Gastroesophageal sphincter (tissue), 3 donors: ENCODE measurements at regions not wholly inside any gene's neighbourhood (a gene's known extent, or its start where the extent isn't known, plus 50 kb on each side); places are given as distances from the start of the nearest gene placed in this dataset.

ENCODE experiments used
- CTCF ChIP-seq, 4 experiments: fragments of 200-600 bp in 2 of 4; fragments of 450-650 bp in 2 of 4; sonication (generic) in 1 of 4; IDR thresholded peaks; one replicate each; pipeline ENCODE4 v1.5.1; 2017 to 2019; ENCODE audit warnings: antibody characterized with exemption in 4 of 4, mild to moderate bottlenecking in 2 of 4, moderate library complexity in 2 of 4
- EP300 ChIP-seq: sonication (generic); formaldehyde crosslinking; IDR thresholded peaks from one replicate; pipeline ENCODE4 v1.6.1; 2017; ENCODE audit warnings: antibody characterized with exemption, mild to moderate bottlenecking
- POLR2A ChIP-seq, 2 donors: fragments of 450-650 bp; IDR thresholded peaks; one replicate each; pipeline ENCODE4 v1.6.1; 2017; ENCODE audit warnings: antibody characterized with exemption in 2 of 2, mild to moderate bottlenecking in 2 of 2, moderate library complexity in 1 of 2
- POLR2AphosphoS5 ChIP-seq: sonication (generic); formaldehyde crosslinking; IDR thresholded peaks from one replicate; pipeline ENCODE4 v1.6.1; 2017; ENCODE audit warnings: antibody characterized with exemption

- TF ChIP-seq CTCF (IDR thresholded peaks at IDR 0.05) (no peak), POLR2A (IDR thresholded peaks at IDR 0.05) (no peak), EP300 (no peak), POLR2AphosphoS5 (no peak)
Measured at GRCh38 chr12:97293541-97293940, 169.1 kb upstream of the RMST start.
